Mucosa of rectum (tissue), 2 donors: ENCODE measurements at regions not wholly inside any gene's neighbourhood (a gene's known extent, or its start where the extent isn't known, plus 50 kb on each side); places are given as distances from the start of the nearest gene placed in this dataset.

Source experiments
- H3K27ac ChIP-seq, 2 donors: one replicate each; pipeline ENCODE4 v1.7.0; 2013; ENCODE audit warnings: inconsistent platforms in 2 of 2, low read depth in 2 of 2, low read length in 2 of 2
- H3K27me3 ChIP-seq, 2 donors: one replicate each; pipeline ENCODE4 v1.7.0; 2013; ENCODE audit warnings: low read length in 2 of 2; ENCODE audit not compliant: control insufficient read depth in 2 of 2, insufficient read depth in 2 of 2
- H3K36me3 ChIP-seq, 2 donors: one replicate each; pipeline ENCODE4 v1.7.0; 2013; ENCODE audit warnings: low read length in 2 of 2; ENCODE audit not compliant: control insufficient read depth in 2 of 2, insufficient read depth in 2 of 2
- H3K4me1 ChIP-seq, 2 donors: one replicate each; pipeline ENCODE4 v1.7.0; 2013; ENCODE audit warnings: low read length in 2 of 2, mild to moderate bottlenecking in 1 of 2; ENCODE audit not compliant: control insufficient read depth in 2 of 2, insufficient read depth in 2 of 2
- H3K4me3 ChIP-seq, 2 donors: one replicate each; pipeline ENCODE4 v1.7.0; 2013; ENCODE audit warnings: low read length in 2 of 2
- H3K9ac ChIP-seq, 2 donors: one replicate each; pipeline ENCODE4 v1.7.0; 2013; ENCODE audit warnings: low read length in 2 of 2, low read depth in 1 of 2, mild to moderate bottlenecking in 1 of 2
- H3K9me3 ChIP-seq, 2 donors: one replicate each; pipeline ENCODE4 v1.7.0; 2013; ENCODE audit warnings: low read length in 2 of 2; ENCODE audit not compliant: control insufficient read depth in 2 of 2
- donor health status: healthy.
- donor health status: Normal muscosa, but diverticular disease.

DNA sequence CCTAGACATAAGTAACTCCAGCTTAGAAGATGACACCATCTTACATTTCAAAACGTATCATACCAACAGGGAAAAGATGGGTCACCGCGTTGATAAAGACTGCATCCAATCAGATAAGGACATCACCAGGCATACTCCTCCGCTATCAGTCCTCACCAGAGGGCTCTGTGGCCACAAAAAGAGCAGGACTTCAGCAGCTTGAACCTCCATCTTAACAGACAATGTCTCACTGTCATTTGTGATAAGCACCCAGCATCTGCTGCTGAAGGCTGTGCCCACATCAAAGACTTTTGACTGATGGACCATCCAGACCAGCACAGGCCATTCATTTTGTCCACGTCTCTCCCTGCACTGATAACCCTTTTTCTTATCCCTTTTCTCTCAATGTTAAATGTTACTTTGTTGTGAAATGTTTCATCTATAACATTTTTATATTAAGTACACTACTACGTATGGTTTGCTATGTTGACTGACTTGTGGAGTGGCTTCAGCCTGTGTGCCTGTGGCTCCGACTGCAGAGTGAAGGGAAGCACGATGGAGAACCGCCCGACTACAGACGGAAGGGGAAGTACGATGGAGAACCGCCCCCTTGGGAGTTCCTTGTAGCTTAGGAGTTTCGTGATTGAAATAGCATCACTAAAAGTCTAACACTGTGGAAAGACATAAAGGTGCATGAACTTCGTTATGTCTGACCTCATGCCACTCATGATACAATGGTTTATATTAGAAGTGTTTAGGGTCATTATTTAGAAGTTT is 595.4 kb upstream of the AGA start:
- H3K36me3 ChIP-seq, result no peaks in the 10 kb centered on the region
- H3K4me1 ChIP-seq, result no peaks in the 10 kb centered on the region
- no peaks in the 10 kb centered on the region for H3K27me3 ChIP-seq
- H3K4me3 ChIP-seq, result no peak overlapping the region
- no peaks in the 10 kb centered on the region for H3K9me3 ChIP-seq
- H3K27ac ChIP-seq, result no peak overlapping the region
- no peak overlapping the region for H3K9ac ChIP-seq

DNA sequence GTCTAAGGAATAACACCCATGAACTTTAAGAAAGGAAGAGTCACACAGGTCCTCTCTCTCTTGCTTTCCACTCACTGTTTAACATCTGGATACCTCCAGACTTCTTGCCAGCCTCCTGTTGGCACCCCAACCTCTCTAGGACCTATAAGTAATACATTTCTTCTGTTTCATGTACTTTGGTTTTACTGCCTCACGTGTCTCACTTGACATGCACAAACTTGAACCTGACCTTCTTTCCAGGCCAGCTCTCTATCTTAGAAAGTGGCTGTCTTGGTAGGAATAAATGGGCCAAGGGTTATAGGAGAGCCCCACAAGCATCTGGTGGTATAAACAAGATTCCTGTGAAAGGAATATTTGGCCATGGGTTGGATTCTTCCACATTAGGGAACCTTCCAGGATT is 614.8 kb upstream of the AGA start:
- H3K27me3 ChIP-seq, result no peaks in the 10 kb centered on the region
- H3K4me3 ChIP-seq, result no peak overlapping the region
- H3K9me3 ChIP-seq, result no peaks in the 10 kb centered on the region
- no peaks in the 10 kb centered on the region for H3K4me1 ChIP-seq
- H3K9ac ChIP-seq, result no peak overlapping the region
- H3K27ac ChIP-seq, result no peak overlapping the region
- no peaks in the 10 kb centered on the region for H3K36me3 ChIP-seq

DNA sequence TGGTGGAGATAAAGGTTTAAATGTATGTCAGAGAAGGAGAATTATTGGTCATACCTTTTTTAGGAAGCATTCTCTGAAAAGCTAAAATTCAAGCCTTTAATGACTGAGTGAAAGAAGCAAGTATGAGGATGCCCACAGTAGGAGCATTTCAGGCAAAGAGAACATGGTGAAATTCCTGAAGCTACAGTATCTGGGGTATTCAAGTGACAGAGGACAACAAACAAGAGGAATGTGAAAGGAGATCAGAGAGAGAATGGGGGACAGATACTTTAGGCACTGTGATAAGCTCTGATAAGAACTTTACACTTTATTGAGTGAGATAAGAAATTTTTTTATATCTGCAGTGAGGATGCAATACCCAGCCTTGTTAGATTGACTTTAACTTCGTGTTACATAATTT is 621.3 kb upstream of the AGA start:
- Histone ChIP-seq H3K27ac (no peak overlapping the region), H3K9me3 (no peaks in the 10 kb centered on the region), H3K9ac (no peak overlapping the region), H3K4me3 (no peak overlapping the region), H3K4me1 (no peaks in the 10 kb centered on the region), H3K27me3 (no peaks in the 10 kb centered on the region), H3K36me3 (no peaks in the 10 kb centered on the region)

DNA sequence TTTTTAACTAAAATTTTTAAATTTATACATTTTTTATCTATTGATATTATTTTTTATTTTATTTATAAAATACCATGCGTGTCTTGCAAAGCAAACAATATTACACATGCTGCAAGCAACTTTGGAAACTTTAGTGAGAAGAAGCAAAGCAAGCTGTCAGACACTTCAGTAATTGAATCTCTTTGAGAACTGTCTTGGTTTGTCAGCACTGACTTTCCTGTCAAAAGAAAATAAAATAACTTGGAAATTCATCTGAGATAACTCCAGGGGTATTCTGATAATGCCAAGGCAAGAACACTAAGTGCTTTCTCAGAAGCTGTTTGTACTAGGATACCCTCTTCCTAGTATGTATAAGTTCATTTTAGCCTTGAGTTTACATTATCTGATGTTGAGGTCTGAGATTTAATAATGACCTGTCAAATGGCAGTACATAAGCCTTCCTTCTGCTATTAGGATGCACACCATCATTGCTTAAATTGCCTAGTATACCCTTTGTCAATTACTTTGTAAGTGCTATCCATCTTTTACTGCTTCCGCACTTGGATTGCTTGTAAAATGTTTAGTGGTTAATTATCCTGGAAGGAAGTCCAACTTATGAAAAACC is 624.2 kb upstream of the AGA start:
- H3K27ac ChIP-seq, result no peak overlapping the region
- no peak overlapping the region for H3K9ac ChIP-seq
- no peaks in the 10 kb centered on the region for H3K27me3 ChIP-seq
- no peaks in the 10 kb centered on the region for H3K9me3 ChIP-seq
- no peak overlapping the region for H3K4me3 ChIP-seq
- no peaks in the 10 kb centered on the region for H3K36me3 ChIP-seq
- no peaks in the 10 kb centered on the region for H3K4me1 ChIP-seq

DNA sequence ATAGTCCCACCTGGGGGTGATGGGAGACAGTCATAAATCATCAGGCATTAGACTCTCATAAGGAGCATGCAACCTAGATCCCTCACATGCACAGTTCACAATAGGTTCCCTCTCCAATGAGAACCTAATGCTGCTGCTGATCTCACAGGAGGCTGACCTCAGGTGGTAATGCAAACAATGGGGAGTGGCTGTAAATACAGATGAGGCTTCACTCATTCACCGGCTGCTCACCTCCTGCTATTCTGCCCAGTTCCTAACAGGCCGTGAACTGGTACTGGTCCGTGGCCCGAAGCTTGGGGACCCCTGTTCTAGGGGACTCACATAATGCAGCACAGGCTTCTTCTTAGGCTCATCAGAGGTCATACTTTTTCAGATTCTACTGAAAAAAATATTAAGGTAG is 625.9 kb upstream of the AGA start:
- Histone ChIP-seq H3K27me3 (no peaks in the 10 kb centered on the region), H3K36me3 (no peaks in the 10 kb centered on the region), H3K9me3 (no peaks in the 10 kb centered on the region), H3K27ac (no peak overlapping the region), H3K4me3 (no peak overlapping the region), H3K9ac (no peak overlapping the region), H3K4me1 (no peaks in the 10 kb centered on the region)

DNA sequence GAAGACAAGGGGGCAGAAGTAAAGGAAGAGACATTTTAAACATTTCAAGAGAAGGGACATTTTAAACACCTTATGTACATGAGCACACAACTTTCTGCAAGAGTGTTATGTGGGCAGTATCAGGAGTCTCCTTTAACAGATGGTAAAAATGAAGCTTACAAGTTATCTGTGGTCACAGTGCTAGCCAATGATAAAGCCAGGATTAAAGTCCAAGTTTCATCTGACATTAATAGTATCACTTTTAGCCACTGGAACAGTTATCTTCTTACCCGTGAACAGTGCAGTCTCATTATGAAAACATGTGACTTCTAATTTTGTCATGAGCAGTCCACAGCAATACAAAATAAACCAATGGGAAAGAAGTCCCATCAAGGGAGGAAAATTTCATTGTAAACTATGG is 627.9 kb upstream of the AGA start:
- Histone ChIP-seq H3K4me3 (no peak overlapping the region), H3K27ac (no peak overlapping the region), H3K36me3 (no peaks in the 10 kb centered on the region), H3K9ac (no peak overlapping the region), H3K9me3 (no peaks in the 10 kb centered on the region), H3K27me3 (no peaks in the 10 kb centered on the region), H3K4me1 (no peaks in the 10 kb centered on the region)

DNA sequence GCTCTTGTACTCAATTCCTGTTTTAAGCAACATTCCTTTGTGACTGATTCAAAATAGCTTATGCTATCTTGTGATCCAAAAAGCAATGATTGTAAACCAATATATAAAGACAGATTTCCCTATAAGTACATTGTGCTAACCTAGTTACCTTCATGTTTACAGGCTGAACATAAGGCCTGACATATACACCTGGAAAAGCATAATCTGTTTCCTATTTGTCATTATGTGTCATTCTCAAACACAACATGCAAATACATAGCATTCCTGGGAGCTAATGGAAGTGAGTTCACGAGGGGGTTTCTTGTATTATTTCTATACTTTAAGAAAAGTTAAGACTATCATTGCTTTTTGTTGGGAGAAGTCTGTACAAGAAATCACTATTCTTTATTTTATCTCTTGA is 638.1 kb upstream of the AGA start:
- Histone ChIP-seq H3K27me3 (no peaks in the 10 kb centered on the region), H3K4me1 (no peaks in the 10 kb centered on the region), H3K36me3 (no peaks in the 10 kb centered on the region), H3K4me3 (no peak overlapping the region), H3K9me3 (no peaks in the 10 kb centered on the region), H3K27ac (no peak overlapping the region), H3K9ac (no peak overlapping the region)

DNA sequence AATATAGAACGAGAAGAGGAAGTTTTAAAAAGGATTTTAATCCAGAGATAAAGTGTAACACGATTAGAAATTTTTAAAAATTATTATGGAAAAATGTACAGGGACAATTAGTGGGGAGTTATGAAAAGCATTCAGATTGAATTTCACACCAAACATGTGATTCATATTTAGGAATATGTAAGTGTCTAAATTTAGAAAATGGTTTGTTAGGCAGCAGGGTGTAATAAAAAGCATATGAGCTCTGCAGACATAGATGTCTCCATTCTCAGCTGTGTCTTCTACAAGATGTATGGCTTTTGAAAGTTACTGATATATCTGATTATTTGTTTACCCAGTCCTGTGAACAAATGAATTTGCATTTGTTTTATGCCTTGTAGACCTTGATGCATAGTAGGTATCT is 638.9 kb upstream of the AGA start:
- H3K4me1 ChIP-seq, result no peaks in the 10 kb centered on the region
- H3K36me3 ChIP-seq, result no peaks in the 10 kb centered on the region
- H3K27me3 ChIP-seq, result no peaks in the 10 kb centered on the region
- no peak overlapping the region for H3K27ac ChIP-seq
- H3K9me3 ChIP-seq, result no peaks in the 10 kb centered on the region
- no peak overlapping the region for H3K9ac ChIP-seq
- no peak overlapping the region for H3K4me3 ChIP-seq

DNA sequence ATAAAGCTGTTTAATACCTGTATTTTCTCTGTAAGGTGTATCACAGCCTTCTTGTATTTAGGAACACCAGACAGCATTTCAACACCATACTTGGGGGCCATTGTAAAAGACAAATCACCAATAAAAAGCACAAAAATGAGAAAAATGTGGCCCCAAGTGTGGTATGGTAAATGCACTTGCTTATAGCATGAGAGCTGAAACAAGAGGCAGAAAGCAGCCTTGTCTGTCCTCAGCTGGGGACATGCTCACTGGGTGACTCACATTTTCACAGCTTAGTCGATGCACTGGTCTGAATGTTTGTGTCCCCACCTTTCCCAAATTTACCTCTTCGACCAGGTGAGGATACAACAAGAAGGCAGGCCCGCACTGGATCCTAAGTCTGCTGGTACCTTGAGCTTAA is 639.7 kb upstream of the AGA start:
- no peaks in the 10 kb centered on the region for H3K4me1 ChIP-seq
- H3K9ac ChIP-seq, result no peak overlapping the region
- H3K4me3 ChIP-seq, result no peak overlapping the region
- no peak overlapping the region for H3K27ac ChIP-seq
- H3K9me3 ChIP-seq, result no peaks in the 10 kb centered on the region
- H3K27me3 ChIP-seq, result no peaks in the 10 kb centered on the region
- H3K36me3 ChIP-seq, result no peaks in the 10 kb centered on the region

DNA sequence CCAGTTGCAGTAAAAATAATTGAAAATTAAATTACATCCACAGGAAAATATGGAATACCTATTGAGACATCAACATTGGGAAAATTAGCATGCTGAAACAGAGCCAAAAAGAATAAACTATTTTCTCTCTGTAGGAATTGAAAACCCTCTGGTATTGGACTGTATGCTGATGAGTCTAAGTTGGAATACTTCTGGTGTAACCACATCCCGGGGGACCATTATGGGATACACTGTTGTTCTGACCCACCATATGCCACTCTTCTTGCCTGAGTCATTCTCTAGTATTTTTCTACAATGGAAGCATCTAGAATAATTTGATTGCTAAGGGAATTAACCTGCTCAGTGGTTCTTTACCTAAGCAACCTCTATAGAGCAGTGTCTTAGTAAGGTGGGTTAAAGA is 640.7 kb upstream of the AGA start:
- no peak overlapping the region for H3K27ac ChIP-seq
- no peaks in the 10 kb centered on the region for H3K4me1 ChIP-seq
- no peak overlapping the region for H3K9ac ChIP-seq
- no peaks in the 10 kb centered on the region for H3K27me3 ChIP-seq
- H3K9me3 ChIP-seq, result no peaks in the 10 kb centered on the region
- H3K36me3 ChIP-seq, result no peaks in the 10 kb centered on the region
- H3K4me3 ChIP-seq, result no peak overlapping the region
